ENCODE measurements at regions not wholly inside any gene's neighbourhood (a gene's known extent, or its start where the extent isn't known, plus 50 kb on each side); places are given as distances from the start of the nearest gene placed in this dataset.
A peak's percentile ranks its signal among the peaks of the same experiment; 100 is the strongest.
"Not testable (repeated sequence)": the region's sequence is repeated elsewhere in the genome, so short reads cannot be mapped to it uniquely, and the experiment has no call there.

DNA sequence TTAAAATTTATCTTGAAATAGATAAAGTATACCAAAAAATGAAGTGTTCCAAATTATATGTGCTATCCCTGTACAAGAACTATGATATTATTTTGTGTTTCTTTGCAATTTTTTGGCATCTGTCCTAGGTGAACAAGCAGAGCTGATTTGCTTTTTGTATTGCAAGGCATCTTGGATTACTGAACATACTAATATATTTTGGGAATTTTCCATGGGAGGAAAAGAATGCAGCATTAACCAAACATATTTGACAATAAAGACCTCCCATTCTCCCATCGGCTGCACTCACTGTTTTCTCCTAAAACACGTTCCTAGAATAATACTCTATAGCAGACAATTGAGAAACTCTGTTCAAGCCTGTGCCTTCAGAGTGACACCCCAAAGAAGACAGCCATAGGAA, 265.1 kb upstream of the ALCAM start:
- H3K4me1 Mint-ChIP-seq (ENCODE audit: low read depth), result no peaks in the 10 kb centered on the region
- intact Hi-C loops (cut with micrococcal nuclease), result no loop called here
- no peaks in the 10 kb centered on the region for H3K9me3 Mint-ChIP-seq
- H3K4me3 Mint-ChIP-seq, result no peak overlapping the region
- H3K27me3 Mint-ChIP-seq, result peaks cover 2% of the 10 kb centered on the region
- H3K27ac Mint-ChIP-seq, result no peak overlapping the region
- no peaks in the 10 kb centered on the region for H3K36me3 Mint-ChIP-seq (ENCODE audit: low read depth)

DNA sequence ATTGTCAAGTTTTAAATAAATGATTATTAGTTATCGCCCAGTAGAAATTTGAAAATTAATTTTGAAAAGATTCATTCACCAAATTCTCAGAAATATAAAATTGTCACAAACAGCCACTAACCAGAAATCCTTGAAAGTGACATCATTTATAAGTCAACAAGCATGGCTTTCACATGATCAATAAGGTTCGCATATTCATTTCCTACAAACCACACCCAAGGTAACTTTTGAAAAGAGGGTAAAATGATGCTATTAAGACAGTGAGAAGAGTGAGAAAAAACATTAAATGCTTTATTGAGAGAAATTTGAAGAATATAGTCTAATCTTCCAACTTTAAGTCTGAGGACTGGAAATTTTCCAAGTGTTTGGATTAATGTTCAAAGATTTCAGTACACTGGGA, 263.6 kb upstream of the ALCAM start:
- intact Hi-C loops (cut with micrococcal nuclease), result no loop called here
- H3K27ac Mint-ChIP-seq, result no peak overlapping the region
- H3K4me1 Mint-ChIP-seq (ENCODE audit: low read depth), result no peaks in the 10 kb centered on the region
- H3K4me3 Mint-ChIP-seq, result no peak overlapping the region
- peaks cover 5% of the 10 kb centered on the region for H3K27me3 Mint-ChIP-seq
- no peaks in the 10 kb centered on the region for H3K9me3 Mint-ChIP-seq
- H3K36me3 Mint-ChIP-seq (ENCODE audit: low read depth), result no peaks in the 10 kb centered on the region

DNA sequence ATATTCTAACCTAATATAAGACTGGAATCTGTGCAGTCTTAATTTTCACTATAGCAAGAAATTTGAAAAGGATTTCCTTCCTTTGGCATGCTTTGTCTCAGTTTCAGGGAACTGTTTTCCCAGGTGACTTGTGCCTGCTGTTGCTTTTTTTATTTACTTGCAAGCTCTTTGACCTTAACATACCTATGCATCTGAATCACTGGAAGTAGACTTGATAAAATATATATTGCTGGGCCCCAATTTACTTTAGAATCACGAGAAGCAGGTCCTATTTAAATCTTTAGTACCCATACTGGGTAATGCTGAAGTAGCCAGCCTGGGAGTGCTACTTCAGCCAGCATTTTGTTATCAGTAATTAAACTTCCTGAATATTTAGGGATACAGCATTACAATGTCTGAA, 257.9 kb upstream of the ALCAM start:
- Mint-ChIP-seq H3K4me3 (no peak overlapping the region), H3K9me3 (peaks cover 24% of the 10 kb centered on the region), H3K36me3 (ENCODE audit: low read depth) (no peaks in the 10 kb centered on the region), H3K27ac (no peak overlapping the region), H3K27me3 (peaks cover 3% of the 10 kb centered on the region), H3K4me1 (ENCODE audit: low read depth) (no peaks in the 10 kb centered on the region)
- intact Hi-C loops (cut with micrococcal nuclease), result no loop called here

DNA sequence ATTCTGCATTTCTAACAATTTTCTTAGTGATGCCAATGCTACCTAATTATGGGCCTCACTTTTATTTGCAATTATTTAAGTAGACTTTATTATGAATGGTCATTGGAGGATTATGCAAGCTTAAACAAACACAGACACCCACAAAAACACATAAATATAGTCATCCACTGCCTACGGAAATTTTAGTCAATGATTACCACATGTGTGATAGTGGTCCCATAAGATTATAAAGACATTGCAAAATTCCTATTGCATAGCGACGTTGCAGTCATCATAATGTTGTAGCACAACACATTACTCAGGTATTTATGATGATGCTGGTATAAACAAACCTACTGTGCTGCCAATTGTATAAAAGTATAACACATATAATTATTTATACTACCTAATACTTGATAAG, 247.8 kb upstream of the ALCAM start:
- Mint-ChIP-seq H3K4me1 (ENCODE audit: low read depth) (no peaks in the 10 kb centered on the region), H3K9me3 (no peaks in the 10 kb centered on the region), H3K36me3 (ENCODE audit: low read depth) (no peaks in the 10 kb centered on the region), H3K27ac (no peak overlapping the region), H3K4me3 (no peak overlapping the region), H3K27me3 (peaks cover 4% of the 10 kb centered on the region)
- intact Hi-C loops (cut with micrococcal nuclease), result no loop called here

DNA sequence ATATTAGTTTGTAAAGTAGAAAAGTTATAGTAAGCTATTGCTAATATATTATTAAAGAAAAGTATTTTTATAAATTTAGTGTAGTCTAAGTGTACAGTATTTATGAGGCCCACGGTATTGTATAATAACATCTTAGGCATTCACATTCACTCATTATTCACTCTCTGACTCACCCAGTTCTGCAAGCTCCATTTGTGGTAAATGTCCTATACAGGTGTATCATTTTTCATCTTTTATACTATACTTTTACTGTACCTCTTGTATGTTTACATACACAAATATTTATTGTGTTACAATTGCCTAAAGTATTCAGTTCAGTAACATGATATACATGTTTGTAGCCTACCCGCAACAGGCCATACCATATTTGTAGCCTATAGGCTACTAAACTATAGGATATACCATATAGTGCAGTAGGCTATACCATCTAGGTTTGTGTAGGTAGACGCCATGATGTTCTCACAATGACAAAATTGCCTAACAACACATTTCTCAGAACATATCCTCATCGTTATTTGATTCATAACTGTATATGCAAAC, 246.8 kb upstream of the ALCAM start:
- no peaks in the 10 kb centered on the region for H3K4me1 Mint-ChIP-seq (ENCODE audit: low read depth)
- H3K27me3 Mint-ChIP-seq, result peaks cover 4% of the 10 kb centered on the region
- H3K9me3 Mint-ChIP-seq, result no peaks in the 10 kb centered on the region
- H3K27ac Mint-ChIP-seq, result no peak overlapping the region
- H3K36me3 Mint-ChIP-seq (ENCODE audit: low read depth), result no peaks in the 10 kb centered on the region
- intact Hi-C loops (cut with micrococcal nuclease), result no loop called here
- H3K4me3 Mint-ChIP-seq, result no peak overlapping the region

DNA sequence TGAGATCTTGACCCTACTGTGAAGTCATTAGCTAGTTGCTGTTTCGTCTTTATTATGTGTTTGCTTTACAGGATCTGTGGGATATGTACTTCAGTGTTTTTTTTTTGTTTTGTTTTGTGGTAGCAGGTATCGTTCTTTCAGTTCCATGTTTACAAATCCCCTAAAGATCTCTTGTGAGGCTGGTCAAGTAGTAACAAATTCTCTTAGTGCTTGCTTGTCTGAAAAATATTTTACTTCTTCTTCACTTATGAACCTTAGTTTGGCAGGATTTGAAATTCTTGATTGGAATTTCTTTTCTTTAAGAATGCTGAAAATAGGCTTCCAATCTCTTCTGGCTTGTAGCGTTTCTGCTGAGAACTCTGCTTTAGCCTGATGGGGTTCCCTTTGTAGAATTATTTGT, 235.8 kb upstream of the ALCAM start:
- Mint-ChIP-seq H3K27ac (peak overlapping the region; percentile 5), H3K36me3 (ENCODE audit: low read depth) (peaks cover 8% of the 10 kb centered on the region), H3K4me3 (no peak overlapping the region), H3K27me3 (no peaks in the 10 kb centered on the region), H3K9me3 (peaks cover 25% of the 10 kb centered on the region), H3K4me1 (ENCODE audit: low read depth) (peaks cover 7% of the 10 kb centered on the region)
- intact Hi-C loops (cut with micrococcal nuclease), result no loop called here

DNA sequence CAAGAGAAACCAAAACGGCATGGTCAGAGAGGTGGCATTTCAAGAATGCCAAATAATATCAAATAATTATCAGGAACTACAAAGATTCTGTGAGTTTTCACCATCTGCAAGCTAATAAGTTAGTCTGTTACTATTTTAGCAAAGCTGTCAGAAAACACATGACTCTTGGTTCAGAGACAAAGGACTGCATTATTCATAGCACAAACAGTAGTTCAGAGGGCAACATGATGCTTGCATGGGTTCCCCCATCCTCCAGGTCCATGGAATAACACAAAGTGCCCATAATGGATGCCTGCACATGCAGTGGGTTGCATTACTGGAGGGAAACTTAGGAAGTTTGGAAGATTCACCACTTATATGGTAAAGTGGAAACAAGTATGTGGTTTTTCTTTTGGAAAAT, 228.8 kb upstream of the ALCAM start:
- intact Hi-C loops (cut with micrococcal nuclease), result no loop called here
- Mint-ChIP-seq H3K36me3 (ENCODE audit: low read depth) (no peaks in the 10 kb centered on the region), H3K27ac (no peak overlapping the region), H3K4me3 (no peak overlapping the region), H3K27me3 (no peaks in the 10 kb centered on the region), H3K4me1 (ENCODE audit: low read depth) (peaks cover 18% of the 10 kb centered on the region), H3K9me3 (no peaks in the 10 kb centered on the region)

DNA sequence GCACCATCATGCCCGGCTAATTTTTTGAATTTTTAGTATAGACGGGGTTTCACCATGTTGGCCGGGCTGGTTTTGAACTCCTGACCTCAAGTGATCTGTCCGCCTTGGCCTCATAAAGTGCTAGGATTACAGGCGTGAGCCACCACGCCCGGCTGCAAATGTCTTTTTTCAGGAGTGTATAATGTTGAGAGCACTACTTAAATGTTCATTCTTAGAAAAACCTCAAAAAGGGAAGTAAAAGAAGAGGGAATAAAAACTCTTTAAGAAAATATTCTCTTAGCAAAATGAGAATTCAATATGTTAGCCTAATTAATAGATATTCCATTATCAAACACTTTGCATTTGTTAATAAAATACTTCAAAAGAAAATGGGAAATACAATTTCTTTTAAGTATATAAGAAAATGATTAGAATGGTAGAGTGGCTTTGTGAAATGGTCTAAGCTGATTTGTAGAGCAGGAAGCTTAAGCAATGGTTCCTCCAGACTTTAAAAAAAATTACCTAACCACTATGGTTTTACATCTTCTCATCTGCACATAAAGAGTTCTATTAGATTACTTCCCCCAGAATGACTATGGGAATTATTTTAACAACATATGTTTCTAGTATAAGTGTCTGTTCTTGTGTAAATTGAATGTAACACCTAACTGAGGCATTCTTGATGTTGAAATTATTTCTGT, 226.7 kb upstream of the ALCAM start:
- Mint-ChIP-seq H3K9me3 (no peaks in the 10 kb centered on the region), H3K27ac (peak overlapping the region; percentile 63), H3K4me1 (ENCODE audit: low read depth) (peaks cover 22% of the 10 kb centered on the region), H3K27me3 (no peaks in the 10 kb centered on the region), H3K36me3 (ENCODE audit: low read depth) (no peaks in the 10 kb centered on the region), H3K4me3 (no peak overlapping the region)
- intact Hi-C loops (cut with micrococcal nuclease), result loop anchor here (5.0 kb wide), 2 partner anchors 212 to 227 kb away; partner anchors contain the start of gene ALCAM

DNA sequence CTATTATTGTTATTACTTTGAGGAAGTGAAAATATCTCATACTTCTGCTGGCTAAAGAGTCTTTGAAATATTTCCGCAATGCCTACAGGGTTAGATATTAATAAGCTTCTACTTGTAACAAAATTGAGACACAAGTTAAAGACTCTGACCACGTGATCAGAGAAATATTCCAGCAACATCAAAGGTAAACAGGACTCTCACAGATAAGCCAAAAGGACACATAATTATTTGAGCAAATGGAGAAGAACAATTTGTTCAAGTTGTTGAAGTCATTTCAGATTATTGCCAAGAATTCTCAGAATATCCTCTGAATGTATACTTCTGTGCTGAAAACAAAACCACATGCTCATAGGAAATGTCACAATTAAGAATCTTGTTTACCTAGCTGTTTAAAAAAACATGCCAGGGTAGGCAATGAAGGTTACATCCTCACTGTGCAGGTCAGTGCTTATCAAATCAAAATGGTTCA, 225.8 kb upstream of the ALCAM start:
- Mint-ChIP-seq H3K4me3 (no peak overlapping the region), H3K27ac (peak overlapping the region; percentile 45)
- intact Hi-C loops (cut with micrococcal nuclease), result loop anchor here (5.0 kb wide), 2 partner anchors 211 to 226 kb away; partner anchors contain the start of gene ALCAM

DNA sequence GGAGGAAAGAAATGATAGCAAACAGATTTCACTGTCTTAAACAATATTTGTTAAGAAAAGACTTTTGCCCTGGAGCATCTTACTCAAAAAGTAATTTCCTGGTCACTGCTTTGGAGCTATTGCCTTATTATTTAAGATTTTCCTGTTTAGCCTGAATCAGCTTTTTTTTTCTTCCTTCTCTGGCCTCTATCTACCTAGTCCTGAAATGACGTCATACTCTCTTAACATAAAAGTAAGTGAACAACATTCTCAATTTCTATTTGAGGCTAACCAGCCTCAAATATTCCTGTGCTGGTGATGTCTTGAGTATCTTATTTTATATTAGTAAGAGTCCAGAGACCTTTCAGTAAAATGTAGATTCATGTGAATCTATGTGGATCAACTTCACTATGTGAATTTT, 221.9 kb upstream of the ALCAM start:
- Mint-ChIP-seq H3K9me3 (peaks cover 14% of the 10 kb centered on the region), H3K36me3 (ENCODE audit: low read depth) (peaks cover 7% of the 10 kb centered on the region)

More for the DNA sequence above, 225.8 kb upstream of the ALCAM start:
- H3K27me3 Mint-ChIP-seq, result no peaks in the 10 kb centered on the region
- no peaks in the 10 kb centered on the region for H3K36me3 Mint-ChIP-seq (ENCODE audit: low read depth)
- H3K4me1 Mint-ChIP-seq (ENCODE audit: low read depth), result peaks cover 23% of the 10 kb centered on the region
- H3K9me3 Mint-ChIP-seq, result no peaks in the 10 kb centered on the region

DNA sequence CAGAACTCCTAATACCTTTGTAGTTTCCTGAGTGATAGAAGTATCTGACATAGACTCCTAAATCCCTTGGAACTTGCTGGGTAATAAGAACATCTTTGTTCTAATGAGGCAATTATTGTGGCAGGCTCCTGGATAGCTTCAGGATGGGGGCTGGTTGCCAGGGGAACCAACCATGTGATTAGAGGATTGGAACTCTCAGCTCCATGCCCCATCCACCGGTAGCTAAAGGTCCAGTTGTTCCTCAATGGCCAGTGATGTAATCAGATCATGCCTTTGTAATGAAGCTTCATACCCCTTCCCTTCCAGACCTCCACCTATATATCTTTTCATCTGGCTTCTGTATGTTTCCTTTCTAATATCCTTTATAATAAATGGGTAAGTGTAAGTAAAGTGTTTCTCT, 221.2 kb upstream of the ALCAM start:
- H3K27me3 Mint-ChIP-seq, result no peaks in the 10 kb centered on the region
- H3K9me3 Mint-ChIP-seq, result peaks cover 18% of the 10 kb centered on the region
- no peak overlapping the region for H3K4me3 Mint-ChIP-seq
- peaks cover 19% of the 10 kb centered on the region for H3K4me1 Mint-ChIP-seq (ENCODE audit: low read depth)
- H3K27ac Mint-ChIP-seq, result no peak overlapping the region
- intact Hi-C loops (cut with micrococcal nuclease), result no loop called here
- peaks cover 8% of the 10 kb centered on the region for H3K36me3 Mint-ChIP-seq (ENCODE audit: low read depth)

More for the DNA sequence above, 221.9 kb upstream of the ALCAM start:
- Mint-ChIP-seq H3K27me3 (no peaks in the 10 kb centered on the region), H3K27ac (no peak overlapping the region), H3K4me1 (ENCODE audit: low read depth) (peaks cover 18% of the 10 kb centered on the region), H3K4me3 (no peak overlapping the region)
- intact Hi-C loops (cut with micrococcal nuclease), result loop anchor here (5.0 kb wide), 2 partner anchors 207 to 222 kb away; partner anchors contain the start of gene ALCAM

DNA sequence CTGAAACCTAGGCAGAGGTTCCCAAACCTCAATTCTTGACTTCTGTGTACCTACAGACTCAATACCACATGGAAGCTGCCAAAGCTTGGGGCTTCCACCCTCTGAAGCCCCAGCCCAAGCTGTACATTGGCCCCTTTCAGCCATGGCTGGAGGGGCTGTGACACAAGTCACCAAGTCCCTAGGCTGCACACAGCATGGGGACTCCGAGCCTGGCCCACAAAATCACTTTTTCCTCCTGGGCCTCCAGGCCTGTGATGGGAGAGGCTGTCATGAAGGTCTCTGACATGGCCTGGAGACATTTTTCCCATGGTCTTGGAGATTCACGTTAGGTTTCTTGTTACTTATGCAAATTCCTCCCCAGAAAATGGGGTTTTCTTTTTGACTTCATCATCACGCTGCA, 217.5 kb upstream of the ALCAM start:
- H3K4me3 Mint-ChIP-seq; H3K27me3 Mint-ChIP-seq; intact Hi-C loops (cut with micrococcal nuclease); H3K27ac Mint-ChIP-seq; H3K36me3 Mint-ChIP-seq (ENCODE audit: low read depth): not testable (repeated sequence)
- Mint-ChIP-seq H3K9me3 (peaks cover 18% of the 10 kb centered on the region), H3K4me1 (ENCODE audit: low read depth) (peaks cover 11% of the 10 kb centered on the region)

DNA sequence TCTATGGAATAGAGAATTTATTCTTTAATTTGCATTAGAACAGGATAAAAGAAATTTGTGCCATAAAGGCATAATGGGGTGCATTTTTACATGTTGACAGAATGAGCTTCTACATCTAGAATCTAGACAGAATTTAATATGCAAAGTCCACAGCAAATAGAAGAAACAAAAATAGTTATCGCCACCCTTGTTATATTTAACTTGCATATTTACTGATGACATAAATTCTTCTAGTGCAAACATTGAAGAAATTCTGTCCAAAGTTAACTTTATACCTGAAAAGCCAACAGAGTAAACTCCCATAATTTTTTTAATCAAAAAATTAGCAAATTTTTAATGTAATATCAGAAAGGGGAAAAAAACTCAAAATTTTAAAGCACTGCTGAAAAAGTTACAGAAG, 213.7 kb upstream of the ALCAM start:
- Mint-ChIP-seq H3K9me3 (peaks cover 12% of the 10 kb centered on the region), H3K27ac (no peak overlapping the region), H3K4me3 (no peak overlapping the region), H3K4me1 (ENCODE audit: low read depth) (peaks cover 6% of the 10 kb centered on the region), H3K36me3 (ENCODE audit: low read depth) (peaks cover 8% of the 10 kb centered on the region), H3K27me3 (no peaks in the 10 kb centered on the region)
- intact Hi-C loops (cut with micrococcal nuclease), result no loop called here

DNA sequence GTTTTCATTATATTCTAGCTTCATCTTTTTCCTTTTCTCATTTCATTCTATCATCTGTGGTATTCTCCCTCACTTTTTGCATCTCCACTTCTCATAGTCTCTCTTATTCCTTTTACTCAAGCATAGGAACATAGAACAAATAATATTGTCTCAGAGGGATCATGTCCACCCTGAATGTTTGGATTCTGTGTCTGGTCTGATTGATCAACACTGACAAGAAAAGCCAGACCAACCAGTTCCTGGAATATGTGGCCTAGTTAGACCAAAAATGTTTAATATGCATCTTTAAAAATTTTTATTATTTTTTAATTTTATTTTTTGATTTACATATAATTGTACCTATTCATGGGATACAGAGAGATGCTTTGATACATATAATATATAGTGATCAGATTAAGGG, 212.0 kb upstream of the ALCAM start:
- Mint-ChIP-seq H3K4me3 (no peak overlapping the region), H3K27me3 (no peaks in the 10 kb centered on the region), H3K27ac (no peak overlapping the region), H3K9me3 (peaks cover 5% of the 10 kb centered on the region), H3K36me3 (ENCODE audit: low read depth) (peaks cover 3% of the 10 kb centered on the region), H3K4me1 (ENCODE audit: low read depth) (peaks cover 4% of the 10 kb centered on the region)
- intact Hi-C loops (cut with micrococcal nuclease), result no loop called here

Measured in dendritic cell treated with granulocyte-macrophage colony-stimulating factor and Interleukin-4, amounts not matched to agents 40 ng/mL and 50 ng/mL, for 4 days (primary cell).